ENCODE measurements at regions not wholly inside any gene's neighbourhood (a gene's known extent, or its start where the extent isn't known, plus 50 kb on each side); places are given as distances from the start of the nearest gene placed in this dataset.

DNA sequence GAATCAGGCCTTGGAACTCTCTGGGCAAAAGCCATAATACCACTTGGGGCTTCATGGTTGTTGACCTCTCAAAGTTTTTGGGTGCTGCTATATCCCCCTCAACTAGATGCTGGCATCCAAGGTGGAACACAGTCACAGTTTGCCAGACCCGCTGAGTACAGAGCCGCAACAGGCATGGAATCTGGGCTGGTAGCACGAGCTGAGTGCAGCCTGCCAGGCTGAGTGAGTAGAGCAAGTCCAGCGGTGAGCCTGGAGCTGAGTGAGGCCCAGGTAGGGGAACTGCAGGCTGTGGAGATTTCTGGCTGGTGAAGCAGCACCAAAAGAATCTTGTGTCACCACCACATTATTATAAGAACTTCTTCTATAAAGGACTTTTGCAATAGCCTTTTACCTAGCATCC, 192.6 kb downstream of the PCDH17 start:
- TF ChIP-seq, protein P1, sequence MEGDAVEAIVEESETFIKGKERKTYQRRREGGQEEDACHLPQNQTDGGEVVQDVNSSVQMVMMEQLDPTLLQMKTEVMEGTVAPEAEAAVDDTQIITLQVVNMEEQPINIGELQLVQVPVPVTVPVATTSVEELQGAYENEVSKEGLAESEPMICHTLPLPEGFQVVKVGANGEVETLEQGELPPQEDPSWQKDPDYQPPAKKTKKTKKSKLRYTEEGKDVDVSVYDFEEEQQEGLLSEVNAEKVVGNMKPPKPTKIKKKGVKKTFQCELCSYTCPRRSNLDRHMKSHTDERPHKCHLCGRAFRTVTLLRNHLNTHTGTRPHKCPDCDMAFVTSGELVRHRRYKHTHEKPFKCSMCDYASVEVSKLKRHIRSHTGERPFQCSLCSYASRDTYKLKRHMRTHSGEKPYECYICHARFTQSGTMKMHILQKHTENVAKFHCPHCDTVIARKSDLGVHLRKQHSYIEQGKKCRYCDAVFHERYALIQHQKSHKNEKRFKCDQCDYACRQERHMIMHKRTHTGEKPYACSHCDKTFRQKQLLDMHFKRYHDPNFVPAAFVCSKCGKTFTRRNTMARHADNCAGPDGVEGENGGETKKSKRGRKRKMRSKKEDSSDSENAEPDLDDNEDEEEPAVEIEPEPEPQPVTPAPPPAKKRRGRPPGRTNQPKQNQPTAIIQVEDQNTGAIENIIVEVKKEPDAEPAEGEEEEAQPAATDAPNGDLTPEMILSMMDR (conservative IDR thresholded peaks at IDR 0.05 in 1 of 2, IDR thresholded peaks at IDR 0.05 in 1 of 2; ENCODE audit: extremely low read depth in 1 of 2, insufficient read depth in 1 of 2, low read depth in 1 of 2, low read length in 2 of 2), result no peak
- no peak for TF ChIP-seq EZH2 (IDR thresholded peaks at IDR 0.05; ENCODE audit: borderline replicate concordance, low read length)

Measured in mammary epithelial cell (primary cell).